PFSK-1 (cell line): ENCODE measurements at regions not wholly inside any gene's neighbourhood (a gene's known extent, or its start where the extent isn't known, plus 50 kb on each side); places are given as distances from the start of the nearest gene placed in this dataset.

Experiments
- FOXP2 ChIP-seq: optimal IDR thresholded peaks from 2 replicates; pipeline ENCODE3; 2011; ENCODE audit warnings: borderline replicate concordance, control low read depth, inconsistent platforms; ENCODE audit not compliant: insufficient read depth; ENCODE audit errors: extremely low read length, extremely low read depth
- POLR2AphosphoS5 ChIP-seq: IDR thresholded peaks from 2 replicates; pipeline ENCODE4 v1.6.1; 2012; ENCODE audit warnings: low read depth, mild to moderate bottlenecking, control low read depth, low read length, moderate library complexity
- REST ChIP-seq, 2 experiments: IDR thresholded peaks; 2 replicates each; pipeline versions ENCODE4 v1.6.1 to v1.8.0; 2011 to 2012; ENCODE audit warnings: low read depth in 2 of 2, low read length in 2 of 2, control low read depth in 1 of 2, inconsistent platforms in 1 of 2, mild to moderate bottlenecking in 1 of 2, moderate library complexity in 1 of 2; ENCODE audit not compliant: insufficient read depth in 1 of 2
- SIN3A ChIP-seq: IDR thresholded peaks from 2 replicates; pipeline ENCODE4 v1.6.1; 2012; ENCODE audit warnings: mild to moderate bottlenecking, low read length, moderate library complexity, borderline replicate concordance; ENCODE audit not compliant: insufficient read depth
- TAF1 ChIP-seq: IDR thresholded peaks from 2 replicates; pipeline ENCODE4 v1.6.1; 2012; ENCODE audit warnings: low read length, control low read depth, borderline replicate concordance; ENCODE audit not compliant: insufficient read depth

- TF ChIP-seq SIN3A (no peak), POLR2AphosphoS5 (no peak), REST (IDR thresholded peaks at IDR 0.05; ENCODE audit: insufficient read depth in 1 of 2, low read depth in 2 of 2, low read length in 2 of 2) (no peak), FOXP2 (no peak), TAF1 (no peak)
Observed at GRCh38 chr12:77122236-77122635, 56.9 kb upstream of the E2F7 start.

- TF ChIP-seq FOXP2 (no peak), TAF1 (no peak), POLR2AphosphoS5 (no peak)
Observed at GRCh38 chr12:77120156-77121085, 55.1 kb upstream of the E2F7 start.

- no peak for TF ChIP-seq TAF1
- no peak for TF ChIP-seq POLR2AphosphoS5
- no peak for TF ChIP-seq REST (IDR thresholded peaks at IDR 0.05; ENCODE audit: insufficient read depth in 1 of 2, low read depth in 2 of 2, low read length in 2 of 2)
- no peak for TF ChIP-seq SIN3A
- TF ChIP-seq FOXP2, result no peak
Observed at GRCh38 chr12:77118696-77119095, 53.3 kb upstream of the E2F7 start.

GRCh38 chr12:77116277-77116676 lies 50.9 kb upstream of the E2F7 start:
- TF ChIP-seq POLR2AphosphoS5 (no peak), FOXP2 (no peak), TAF1 (no peak), SIN3A (no peak), REST (IDR thresholded peaks at IDR 0.05; ENCODE audit: insufficient read depth in 1 of 2, low read depth in 2 of 2, low read length in 2 of 2) (no peak)

GRCh38 chr12:77115471-77115870 lies 50.1 kb upstream of the E2F7 start:
- no peak for TF ChIP-seq POLR2AphosphoS5
- no peak for TF ChIP-seq TAF1
- TF ChIP-seq SIN3A, result no peak
- no peak for TF ChIP-seq REST (IDR thresholded peaks at IDR 0.05; ENCODE audit: insufficient read depth in 1 of 2, low read depth in 2 of 2, low read length in 2 of 2)
- no peak for TF ChIP-seq FOXP2
